ENCODE measurements at regions not wholly inside any gene's neighbourhood (a gene's known extent, or its start where the extent isn't known, plus 50 kb on each side); places are given as distances from the start of the nearest gene placed in this dataset.
"Not testable (repeated sequence)": the region's sequence is repeated elsewhere in the genome, so short reads cannot be mapped to it uniquely, and the experiment has no call there.

- Histone ChIP-seq H3K9me3 (ENCODE audit: control insufficient read depth in 2 of 3, low read length in 3 of 3) (no peaks in the 10 kb centered on the region), H3K4me3 (ENCODE audit: low read length) (no peak overlapping the region), H3K36me3 (ENCODE audit: control insufficient read depth in 2 of 3, insufficient read depth in 3 of 3, low read length in 3 of 3) (no peaks in the 10 kb centered on the region), H3K27ac (ENCODE audit: low read depth, low read length) (no peak overlapping the region), H3K27me3 (ENCODE audit: control insufficient read depth in 2 of 2, insufficient read depth in 2 of 2, low read length in 2 of 2) (no peaks in the 10 kb centered on the region), H3K4me1 (ENCODE audit: control insufficient read depth in 2 of 2, insufficient read depth in 2 of 2, low read length in 2 of 2) (no peaks in the 10 kb centered on the region)
- Mint-ChIP-seq H3K27me3 (peaks cover 0 to 10% (median 0%) of the 10 kb centered on the region in 5 donors), H3K36me3 (no peaks in the 10 kb centered on the region), H3K4me3 (no peak overlapping the region), H3K9me3 (peaks cover 0 to 22% (median 6%) of the 10 kb centered on the region in 11 donors), H3K27ac (no peak overlapping the region), H3K4me1 (no peaks in the 10 kb centered on the region)
- ATAC-seq (no peak), DNase-seq (no peak)
- ChIA-PET POLR2A (no interaction called here), CTCF (no interaction called here)
- intact Hi-C loops (cut with micrococcal nuclease), result no loop called here
These were observed 371.8 kb downstream of the IL20RB start for GRCh38 chr3:137329594-137329993.

- CTCF ChIA-PET, result no interaction called here
- Histone ChIP-seq H3K27ac (ENCODE audit: low read depth, low read length) (no peak overlapping the region), H3K36me3 (ENCODE audit: control insufficient read depth in 2 of 3, insufficient read depth in 3 of 3, low read length in 3 of 3) (no peaks in the 10 kb centered on the region), H3K9me3 (ENCODE audit: control insufficient read depth in 2 of 3, low read length in 3 of 3) (no peaks in the 10 kb centered on the region), H3K4me3 (ENCODE audit: low read length) (no peak overlapping the region), H3K4me1 (ENCODE audit: control insufficient read depth in 2 of 2, insufficient read depth in 2 of 2, low read length in 2 of 2) (no peaks in the 10 kb centered on the region), H3K27me3 (ENCODE audit: control insufficient read depth in 2 of 2, insufficient read depth in 2 of 2, low read length in 2 of 2) (no peaks in the 10 kb centered on the region)
- Mint-ChIP-seq H3K4me3 (no peak overlapping the region), H3K27ac (no peak overlapping the region), H3K9me3 (peaks cover 0 to 15% (median 5%) of the 10 kb centered on the region in 11 donors), H3K27me3 (peaks cover 0 to 7% (median 0%) of the 10 kb centered on the region in 5 donors), H3K4me1 (no peaks in the 10 kb centered on the region), H3K36me3 (no peaks in the 10 kb centered on the region)
- POLR2A ChIA-PET, result no interaction called here
- ATAC-seq, result no peak
- intact Hi-C loops (cut with micrococcal nuclease), result no loop called here
- no peak for DNase-seq
These were observed 372.5 kb downstream of the IL20RB start for GRCh38 chr3:137330246-137330645.

- Histone ChIP-seq H3K4me3 (ENCODE audit: low read length) (no peak overlapping the region), H3K9me3 (ENCODE audit: control insufficient read depth in 2 of 3, low read length in 3 of 3) (no peaks in the 10 kb centered on the region), H3K27ac (ENCODE audit: low read depth, low read length) (no peak overlapping the region), H3K27me3 (ENCODE audit: control insufficient read depth in 2 of 2, insufficient read depth in 2 of 2, low read length in 2 of 2) (no peaks in the 10 kb centered on the region), H3K36me3 (ENCODE audit: control insufficient read depth in 2 of 3, insufficient read depth in 3 of 3, low read length in 3 of 3) (no peaks in the 10 kb centered on the region), H3K4me1 (ENCODE audit: control insufficient read depth in 2 of 2, insufficient read depth in 2 of 2, low read length in 2 of 2) (no peaks in the 10 kb centered on the region)
- ChIA-PET POLR2A (no interaction called here), CTCF (no interaction called here)
- DNase-seq, result no peak
- intact Hi-C loops (cut with micrococcal nuclease), result no loop called here
- H3K27ac Mint-ChIP-seq, result no peak overlapping the region
- H3K4me3 Mint-ChIP-seq, result no peak overlapping the region
- no peaks in the 10 kb centered on the region for H3K4me1 Mint-ChIP-seq
- H3K27me3 Mint-ChIP-seq, result peaks cover 0 to 5% (median 0%) of the 10 kb centered on the region in 5 donors
- H3K9me3 Mint-ChIP-seq, result peaks cover 0 to 19% (median 3%) of the 10 kb centered on the region in 11 donors
- ATAC-seq, result no peak
- no peaks in the 10 kb centered on the region for H3K36me3 Mint-ChIP-seq
These were observed 374.5 kb downstream of the IL20RB start for GRCh38 chr3:137332297-137332696.

GRCh38 chr3:137335478-137335877, 377.7 kb downstream of the IL20RB start:
- peaks cover 4 to 37% (median 15%) of the 10 kb centered on the region in 11 donors for H3K9me3 Mint-ChIP-seq
- H3K36me3 Mint-ChIP-seq, result peaks cover 0 to 8% (median 0%) of the 10 kb centered on the region in 5 donors
- H3K9me3 ChIP-seq (ENCODE audit: control insufficient read depth in 2 of 3, low read length in 3 of 3), result peaks cover 0 to 3% (median 0%) of the 10 kb centered on the region in 3 experiments
- no peaks in the 10 kb centered on the region for H3K27me3 ChIP-seq (ENCODE audit: control insufficient read depth in 2 of 2, insufficient read depth in 2 of 2, low read length in 2 of 2)
- no peak overlapping the region for H3K27ac ChIP-seq (ENCODE audit: low read depth, low read length)
- POLR2A ChIA-PET, result no interaction called here
- ATAC-seq (no peak), DNase-seq (no peak)
- no peaks in the 10 kb centered on the region for H3K36me3 ChIP-seq (ENCODE audit: control insufficient read depth in 2 of 3, insufficient read depth in 3 of 3, low read length in 3 of 3)
- no peaks in the 10 kb centered on the region for H3K4me1 ChIP-seq (ENCODE audit: control insufficient read depth in 2 of 2, insufficient read depth in 2 of 2, low read length in 2 of 2)
- no peak overlapping the region for H3K27ac Mint-ChIP-seq
- CTCF ChIA-PET, result no interaction called here
- no peak overlapping the region for H3K4me3 ChIP-seq (ENCODE audit: low read length)
- H3K27me3 Mint-ChIP-seq, result peaks cover 0 to 5% (median 0%) of the 10 kb centered on the region in 5 donors
- intact Hi-C loops (cut with micrococcal nuclease), result no loop called here
- no peaks in the 10 kb centered on the region for H3K4me1 Mint-ChIP-seq
- H3K4me3 Mint-ChIP-seq, result no peak overlapping the region

- POLR2A ChIA-PET; H3K27ac ChIP-seq (ENCODE audit: low read depth, low read length); ATAC-seq; H3K4me1 ChIP-seq (ENCODE audit: control insufficient read depth in 2 of 2, insufficient read depth in 2 of 2, low read length in 2 of 2); H3K36me3 Mint-ChIP-seq; intact Hi-C loops (cut with micrococcal nuclease); DNase-seq; H3K4me1 Mint-ChIP-seq; H3K27me3 Mint-ChIP-seq; H3K36me3 ChIP-seq (ENCODE audit: control insufficient read depth in 2 of 3, insufficient read depth in 3 of 3, low read length in 3 of 3); H3K4me3 Mint-ChIP-seq; CTCF ChIA-PET; H3K27me3 ChIP-seq (ENCODE audit: control insufficient read depth in 2 of 2, insufficient read depth in 2 of 2, low read length in 2 of 2); H3K4me3 ChIP-seq (ENCODE audit: low read length); H3K9me3 ChIP-seq (ENCODE audit: control insufficient read depth in 2 of 3, low read length in 3 of 3); H3K27ac Mint-ChIP-seq: not testable (repeated sequence)
- peaks cover 5 to 27% (median 16%) of the 10 kb centered on the region in 11 donors for H3K9me3 Mint-ChIP-seq
These were observed 380.6 kb downstream of the IL20RB start for GRCh38 chr3:137338400-137338799.

GRCh38 chr3:137343283-137343682, 385.5 kb downstream of the IL20RB start:
- Histone ChIP-seq H3K36me3 (ENCODE audit: control insufficient read depth in 2 of 3, insufficient read depth in 3 of 3, low read length in 3 of 3) (no peaks in the 10 kb centered on the region), H3K27ac (ENCODE audit: low read depth, low read length) (no peak overlapping the region), H3K9me3 (ENCODE audit: control insufficient read depth in 2 of 3, low read length in 3 of 3) (peaks cover 0 to under 1% (median 0%) of the 10 kb centered on the region in 3 experiments), H3K27me3 (ENCODE audit: control insufficient read depth in 2 of 2, insufficient read depth in 2 of 2, low read length in 2 of 2) (no peaks in the 10 kb centered on the region), H3K4me1 (ENCODE audit: control insufficient read depth in 2 of 2, insufficient read depth in 2 of 2, low read length in 2 of 2) (no peaks in the 10 kb centered on the region), H3K4me3 (ENCODE audit: low read length) (no peak overlapping the region)
- Mint-ChIP-seq H3K4me1 (no peaks in the 10 kb centered on the region), H3K4me3 (no peak overlapping the region), H3K36me3 (peaks cover 0 to 3% (median 0%) of the 10 kb centered on the region in 5 donors), H3K27ac (no peak overlapping the region), H3K27me3 (peaks cover 0 to 6% (median 0%) of the 10 kb centered on the region in 5 donors), H3K9me3 (peaks cover 4 to 19% (median 8%) of the 10 kb centered on the region in 11 donors)
- CTCF ChIA-PET, result no interaction called here
- POLR2A ChIA-PET, result no interaction called here
- DNase-seq, result no peak
- intact Hi-C loops (cut with micrococcal nuclease), result no loop called here
- ATAC-seq, result no peak

- ChIA-PET POLR2A (no interaction called here), CTCF (no interaction called here)
- Histone ChIP-seq H3K27ac (ENCODE audit: low read depth, low read length) (no peak overlapping the region), H3K27me3 (ENCODE audit: control insufficient read depth in 2 of 2, insufficient read depth in 2 of 2, low read length in 2 of 2) (no peaks in the 10 kb centered on the region), H3K4me1 (ENCODE audit: control insufficient read depth in 2 of 2, insufficient read depth in 2 of 2, low read length in 2 of 2) (no peaks in the 10 kb centered on the region), H3K4me3 (ENCODE audit: low read length) (no peak overlapping the region), H3K9me3 (ENCODE audit: control insufficient read depth in 2 of 3, low read length in 3 of 3) (no peaks in the 10 kb centered on the region), H3K36me3 (ENCODE audit: control insufficient read depth in 2 of 3, insufficient read depth in 3 of 3, low read length in 3 of 3) (no peaks in the 10 kb centered on the region)
- H3K9me3 Mint-ChIP-seq, result peaks cover 0 to 11% (median 4%) of the 10 kb centered on the region in 11 donors
- DNase-seq (no peak), ATAC-seq (no peak)
- H3K27ac Mint-ChIP-seq, result no peak overlapping the region
- peaks cover 0 to 1% (median 0%) of the 10 kb centered on the region in 7 donors for H3K4me1 Mint-ChIP-seq
- H3K27me3 Mint-ChIP-seq, result peaks cover 0 to 9% (median 0%) of the 10 kb centered on the region in 5 donors
- H3K4me3 Mint-ChIP-seq, result no peak overlapping the region
- H3K36me3 Mint-ChIP-seq, result no peaks in the 10 kb centered on the region
- intact Hi-C loops (cut with micrococcal nuclease), result no loop called here
These were observed 389.3 kb downstream of the IL20RB start for GRCh38 chr3:137347132-137347531.

Data from naive thymus-derived CD4-positive, alpha-beta T cell (primary cell).